WTC11 (cell line): ENCODE measurements at regions not wholly inside any gene's neighbourhood (a gene's known extent, or its start where the extent isn't known, plus 50 kb on each side); places are given as distances from the start of the nearest gene placed in this dataset.

Experiments
- CTCF ChIP-seq: fragments of 200-600 bp; IDR thresholded peaks from 2 replicates; pipeline ENCODE4 v1.8.0; 2022; ENCODE audit warnings: antibody characterized with exemption
- MAX ChIP-seq: sonication (generic); formaldehyde crosslinking; IDR thresholded peaks from 2 replicates; pipeline ENCODE4 v1.8.0; 2022; ENCODE audit warnings: mild to moderate bottlenecking, missing genetic modification reagents

GRCh38 chr2:106577255-106577651 lies 90.1 kb downstream of the CD8B2 start:
- TF ChIP-seq CTCF (no peak), MAX (CRISPR knock-in tag) (no peak)
